ACC112 (cell line): ENCODE measurements at regions not wholly inside any gene's neighbourhood (a gene's known extent, or its start where the extent isn't known, plus 50 kb on each side); places are given as distances from the start of the nearest gene placed in this dataset.

ENCODE experiments used
- H2AFZ ChIP-seq: fragments of 200-600 bp; sonication (generic); one replicate; pipeline ENCODE4 v1.6.0; 2017; ENCODE audit warnings: antibody characterized with exemption, low read length; ENCODE audit not compliant: unreplicated experiment
- H3K27ac ChIP-seq: fragments of 200-600 bp; sonication (generic); 2 replicates; pipeline ENCODE4 v1.5.1; 2014; ENCODE audit warnings: low read depth, mild to moderate bottlenecking, antibody characterized with exemption, low read length, moderate library complexity
- H3K27me3 ChIP-seq: fragments of 200-600 bp; sonication (generic); 2 replicates; pipeline ENCODE4 v1.6.1; 2014; ENCODE audit warnings: mild to moderate bottlenecking, antibody characterized with exemption, low read length, moderate library complexity, mixed read lengths; ENCODE audit not compliant: insufficient read depth
- H3K36me3 ChIP-seq: fragments of 200-600 bp; sonication (generic); 2 replicates; pipeline ENCODE4 v1.6.1; 2016; ENCODE audit warnings: mild to moderate bottlenecking, antibody characterized with exemption, low read length, moderate library complexity, mixed read lengths; ENCODE audit not compliant: insufficient read depth
- H3K4me1 ChIP-seq: fragments of 200-600 bp; sonication (generic); one replicate; pipeline ENCODE4 v1.6.1; 2016; ENCODE audit warnings: low read length, mixed read lengths; ENCODE audit not compliant: insufficient read depth, unreplicated experiment, control insufficient read depth
- H3K4me3 ChIP-seq: fragments of 200-600 bp; sonication (generic); 2 replicates; pipeline ENCODE4 v1.5.1; 2014; ENCODE audit warnings: mild to moderate bottlenecking, low read depth, low read length
- H3K79me2 ChIP-seq: fragments of 200-600 bp; sonication (generic); one replicate; pipeline ENCODE4 v1.6.0; 2016; ENCODE audit warnings: low read length; ENCODE audit not compliant: control insufficient read depth, unreplicated experiment, insufficient read depth

DNA sequence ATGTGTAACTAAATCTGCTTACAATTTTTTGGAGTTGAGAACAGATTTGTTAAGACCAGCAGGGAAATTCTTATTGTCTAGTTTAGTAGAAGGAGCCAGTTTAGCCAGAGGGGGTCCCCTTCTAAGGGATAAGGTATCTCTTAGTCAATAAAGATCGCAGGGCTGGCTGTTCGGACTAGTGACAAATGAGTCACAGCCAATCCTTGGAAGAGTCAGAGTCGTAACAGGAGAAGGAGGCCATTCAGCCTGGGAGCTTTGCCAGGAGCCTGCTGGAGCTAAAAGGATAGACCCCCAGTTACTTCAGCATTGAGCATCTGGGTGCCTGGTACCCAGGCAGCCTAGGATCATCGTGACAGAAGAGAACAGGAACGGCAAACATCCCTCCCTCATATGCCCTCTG lies 191.6 kb upstream of the ARHGAP20 start:
- peaks cover 19% of the 10 kb centered on the region for H3K4me1 ChIP-seq
- H3K36me3 ChIP-seq = no peaks in the 10 kb centered on the region
- no peak overlapping the region for H3K4me3 ChIP-seq
- H3K79me2 ChIP-seq = no peaks in the 10 kb centered on the region
- no peaks in the 10 kb centered on the region for H3K27me3 ChIP-seq
- H2AFZ ChIP-seq = no peak overlapping the region
- H3K27ac ChIP-seq = no peak overlapping the region

DNA sequence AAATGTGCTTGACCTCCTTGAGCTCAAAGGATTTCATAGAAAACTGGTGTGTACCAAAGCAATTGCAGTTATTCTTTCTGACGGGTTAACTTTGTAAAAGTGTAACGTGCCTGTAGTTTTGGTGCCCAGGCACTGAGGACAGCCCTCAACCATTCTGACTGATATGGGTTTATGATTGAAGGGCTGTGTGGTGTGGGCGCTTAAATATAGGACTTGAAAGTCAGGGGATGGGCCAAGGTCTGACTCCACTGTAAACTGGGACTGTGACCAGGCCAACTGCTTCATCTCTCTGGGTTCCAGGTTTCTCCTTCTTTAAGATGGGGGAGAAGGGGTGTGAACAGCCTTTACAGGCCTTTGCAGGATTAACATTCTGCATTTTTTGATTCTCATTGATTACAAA lies 191.1 kb upstream of the ARHGAP20 start:
- Histone ChIP-seq H3K27ac (no peak overlapping the region), H3K4me3 (no peak overlapping the region), H3K36me3 (no peaks in the 10 kb centered on the region), H3K27me3 (no peaks in the 10 kb centered on the region), H3K4me1 (peaks cover 15% of the 10 kb centered on the region), H3K79me2 (no peaks in the 10 kb centered on the region), H2AFZ (no peak overlapping the region)

DNA sequence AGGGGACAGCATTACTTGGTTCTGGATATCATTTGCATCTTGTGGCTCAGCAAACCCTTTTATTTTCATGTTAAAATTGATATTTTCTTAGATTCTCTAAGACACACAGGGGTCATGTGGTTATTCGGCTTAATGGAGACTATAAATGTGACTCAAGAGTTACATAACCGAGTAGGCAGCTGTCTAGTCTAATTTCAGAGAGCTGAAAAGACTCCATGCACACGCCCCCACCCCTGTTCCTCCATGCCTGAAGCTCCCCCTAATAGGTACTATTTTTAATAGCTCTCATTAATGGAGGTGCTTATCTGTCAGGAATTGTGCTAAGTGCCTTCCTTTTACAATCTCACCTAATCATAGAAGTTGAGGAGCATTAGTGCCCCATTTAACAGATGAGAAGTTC lies 189.2 kb upstream of the ARHGAP20 start:
- no peaks in the 10 kb centered on the region for H3K27me3 ChIP-seq
- H2AFZ ChIP-seq = no peak overlapping the region
- no peaks in the 10 kb centered on the region for H3K36me3 ChIP-seq
- no peak overlapping the region for H3K27ac ChIP-seq
- H3K4me1 ChIP-seq = peaks cover 10% of the 10 kb centered on the region
- H3K4me3 ChIP-seq = no peak overlapping the region
- no peaks in the 10 kb centered on the region for H3K79me2 ChIP-seq

DNA sequence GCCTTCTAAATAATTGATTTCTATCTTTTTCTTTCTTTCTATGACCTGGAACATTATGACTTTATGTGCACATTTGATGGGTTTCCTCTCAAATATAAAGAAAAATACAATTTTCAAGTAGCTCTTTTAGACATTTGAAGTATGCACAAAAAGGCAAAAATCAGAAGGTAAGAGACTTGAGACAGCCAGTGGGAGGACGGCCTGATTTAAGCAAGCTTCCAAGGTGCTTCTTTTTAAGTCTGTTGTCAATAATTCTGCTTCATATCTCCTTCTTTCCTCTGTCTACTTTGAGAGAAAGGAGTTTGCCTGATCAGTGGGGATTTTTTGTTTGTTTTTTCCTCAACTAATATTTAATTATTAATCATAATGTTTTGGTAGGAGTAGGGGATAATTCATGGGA lies 188.2 kb upstream of the ARHGAP20 start:
- Histone ChIP-seq H3K4me3 (no peak overlapping the region), H3K27ac (no peak overlapping the region), H3K4me1 (peaks cover 18% of the 10 kb centered on the region), H2AFZ (no peak overlapping the region), H3K36me3 (no peaks in the 10 kb centered on the region), H3K27me3 (no peaks in the 10 kb centered on the region), H3K79me2 (no peaks in the 10 kb centered on the region)

DNA sequence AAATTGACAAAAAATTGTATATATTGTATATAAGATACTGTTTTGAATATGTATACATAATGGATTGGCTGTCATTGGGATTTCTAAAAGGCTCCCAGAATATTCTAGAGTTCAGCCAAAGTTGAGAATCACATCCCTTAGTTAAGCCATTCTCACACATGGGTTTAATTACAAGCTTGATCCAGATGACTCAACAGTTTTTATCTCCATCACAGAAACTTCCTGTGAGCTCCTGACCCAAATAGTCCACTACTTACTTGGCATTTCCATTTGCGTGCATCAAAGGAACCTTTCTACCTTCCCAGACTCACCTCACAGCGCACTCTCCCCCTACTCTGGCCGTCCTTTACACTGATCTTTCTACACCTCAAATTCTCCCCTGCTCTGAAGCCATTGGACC lies 184.8 kb upstream of the ARHGAP20 start:
- Histone ChIP-seq H3K79me2 (no peaks in the 10 kb centered on the region), H3K36me3 (no peaks in the 10 kb centered on the region), H3K4me1 (peaks cover 25% of the 10 kb centered on the region), H3K4me3 (no peak overlapping the region), H3K27me3 (no peaks in the 10 kb centered on the region), H2AFZ (no peak overlapping the region), H3K27ac (0 out of 2 replicates have a peak overlapping the region, but pooled peaks have one; percentile 1)

DNA sequence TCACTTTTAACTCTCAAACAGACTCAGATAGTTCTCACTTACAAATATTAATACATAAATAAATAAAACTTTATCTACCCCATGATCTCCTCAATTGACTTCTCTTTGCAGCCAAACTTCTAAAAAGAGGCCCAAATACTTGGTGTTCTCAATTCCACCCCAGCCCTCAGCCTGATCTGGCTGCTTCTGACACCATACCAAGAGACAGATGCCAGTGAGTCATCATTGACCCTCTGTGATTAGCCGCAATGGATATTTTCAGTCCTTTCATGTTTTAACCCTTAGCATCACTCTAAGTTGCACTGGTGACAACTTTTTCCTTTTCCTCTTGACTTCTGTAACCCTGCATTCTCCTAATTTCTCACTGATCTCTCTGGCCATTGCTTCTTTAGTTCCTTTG lies 184.1 kb upstream of the ARHGAP20 start:
- Histone ChIP-seq H3K27ac (peak overlapping the region; percentile 53), H3K27me3 (no peaks in the 10 kb centered on the region), H3K36me3 (no peaks in the 10 kb centered on the region), H3K79me2 (no peaks in the 10 kb centered on the region), H2AFZ (peak overlapping the region; percentile 27), H3K4me3 (no peak overlapping the region), H3K4me1 (peaks cover 30% of the 10 kb centered on the region)

DNA sequence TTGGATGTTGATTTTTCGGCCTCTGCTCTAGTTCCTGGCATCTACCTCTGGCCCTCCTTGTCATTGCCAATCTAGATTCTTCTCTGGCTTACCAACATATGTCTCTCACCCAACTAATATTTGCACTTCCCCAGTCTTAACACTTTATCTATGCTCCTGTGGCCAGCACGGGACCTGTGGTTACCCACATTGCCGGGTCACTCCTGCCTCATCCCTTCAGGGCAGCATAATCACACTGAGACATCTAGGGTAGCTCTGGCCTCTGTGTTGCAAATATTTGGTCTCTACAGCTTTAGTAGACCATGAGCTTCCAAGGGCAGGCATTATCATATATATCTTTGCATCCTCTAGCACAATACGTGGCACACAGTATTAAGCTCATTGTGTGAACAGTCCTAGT lies 182.0 kb upstream of the ARHGAP20 start:
- Histone ChIP-seq H3K27me3 (no peaks in the 10 kb centered on the region), H3K4me3 (no peak overlapping the region), H3K27ac (no peak overlapping the region), H3K36me3 (no peaks in the 10 kb centered on the region), H3K79me2 (no peaks in the 10 kb centered on the region), H2AFZ (no peak overlapping the region), H3K4me1 (peaks cover 35% of the 10 kb centered on the region)

DNA sequence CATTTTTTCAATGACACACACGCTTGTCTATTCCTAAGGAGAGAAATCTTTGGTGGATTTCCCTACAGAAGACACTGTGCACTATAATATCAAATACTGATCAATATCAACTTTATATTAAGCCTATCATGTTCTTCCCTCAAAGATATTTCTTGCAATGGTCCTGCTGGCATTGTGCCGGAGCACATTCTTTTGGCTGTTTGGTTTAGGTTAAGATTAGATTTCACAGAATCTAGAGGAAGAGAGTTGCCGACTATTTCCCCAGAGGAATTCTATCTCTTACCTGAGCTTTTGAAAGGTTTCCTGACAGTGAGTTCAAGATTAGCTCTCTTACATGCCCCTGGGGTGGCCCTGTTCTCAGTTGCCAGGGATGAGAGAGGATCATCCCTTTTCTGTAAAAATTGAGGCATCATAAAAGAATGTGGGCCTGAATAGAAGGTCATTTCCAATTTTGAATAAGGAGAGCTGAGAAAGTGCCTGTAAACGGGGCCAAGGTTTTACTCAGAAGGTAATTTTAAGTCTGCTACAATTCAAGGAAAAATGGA lies 180.6 kb upstream of the ARHGAP20 start:
- H3K27ac ChIP-seq = no peak overlapping the region
- no peaks in the 10 kb centered on the region for H3K79me2 ChIP-seq
- H2AFZ ChIP-seq = no peak overlapping the region
- no peak overlapping the region for H3K4me3 ChIP-seq
- no peaks in the 10 kb centered on the region for H3K27me3 ChIP-seq
- peaks cover 35% of the 10 kb centered on the region for H3K4me1 ChIP-seq
- H3K36me3 ChIP-seq = no peaks in the 10 kb centered on the region

DNA sequence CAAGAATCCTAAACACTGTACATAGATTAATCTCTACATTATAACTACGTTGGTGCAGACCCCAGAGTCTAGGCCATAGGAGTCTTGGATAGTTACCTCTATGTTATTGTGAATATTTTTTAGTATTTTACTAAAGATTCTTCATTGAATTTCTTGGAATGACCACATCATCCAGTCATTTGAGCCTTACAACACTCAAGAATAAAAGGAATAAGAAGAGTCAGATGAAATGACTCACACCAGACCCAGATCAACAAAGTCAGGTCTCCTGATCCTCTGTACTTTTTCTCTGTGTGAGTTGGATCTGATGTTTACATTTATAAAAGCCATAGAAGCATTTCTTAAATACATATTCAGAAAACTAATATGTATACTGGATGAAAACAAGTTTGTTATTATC lies 179.2 kb upstream of the ARHGAP20 start:
- Histone ChIP-seq H2AFZ (no peak overlapping the region), H3K27me3 (no peaks in the 10 kb centered on the region), H3K79me2 (no peaks in the 10 kb centered on the region), H3K27ac (peak overlapping the region; percentile 51), H3K36me3 (no peaks in the 10 kb centered on the region), H3K4me1 (peaks cover 25% of the 10 kb centered on the region), H3K4me3 (no peak overlapping the region; the same call in 1 of the 2 replicates)

DNA sequence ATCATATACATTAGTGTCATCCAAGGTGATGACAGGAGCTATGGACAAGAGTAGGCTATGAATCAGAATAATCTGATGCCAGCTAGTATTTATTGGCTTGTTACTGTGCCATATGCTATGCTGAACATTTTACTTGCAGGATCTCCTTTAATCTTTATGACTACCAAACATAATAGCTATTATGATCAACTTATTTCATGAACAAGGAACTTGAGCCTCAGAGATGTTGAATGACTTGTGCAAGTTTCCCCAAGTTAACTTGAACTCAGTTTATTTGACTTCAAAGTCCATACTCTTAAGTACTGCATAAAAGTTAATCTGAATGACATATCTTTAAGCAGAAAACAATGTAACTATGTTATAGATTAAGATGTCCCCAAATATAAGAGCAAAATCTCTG lies 178.8 kb upstream of the ARHGAP20 start:
- H3K36me3 ChIP-seq = no peaks in the 10 kb centered on the region
- H3K27me3 ChIP-seq = no peaks in the 10 kb centered on the region
- no peak overlapping the region for H2AFZ ChIP-seq
- no peak overlapping the region; the same call in 1 of the 2 replicates for H3K4me3 ChIP-seq
- H3K27ac ChIP-seq = peak overlapping the region; percentile 51
- peaks cover 21% of the 10 kb centered on the region for H3K4me1 ChIP-seq
- H3K79me2 ChIP-seq = no peaks in the 10 kb centered on the region

DNA sequence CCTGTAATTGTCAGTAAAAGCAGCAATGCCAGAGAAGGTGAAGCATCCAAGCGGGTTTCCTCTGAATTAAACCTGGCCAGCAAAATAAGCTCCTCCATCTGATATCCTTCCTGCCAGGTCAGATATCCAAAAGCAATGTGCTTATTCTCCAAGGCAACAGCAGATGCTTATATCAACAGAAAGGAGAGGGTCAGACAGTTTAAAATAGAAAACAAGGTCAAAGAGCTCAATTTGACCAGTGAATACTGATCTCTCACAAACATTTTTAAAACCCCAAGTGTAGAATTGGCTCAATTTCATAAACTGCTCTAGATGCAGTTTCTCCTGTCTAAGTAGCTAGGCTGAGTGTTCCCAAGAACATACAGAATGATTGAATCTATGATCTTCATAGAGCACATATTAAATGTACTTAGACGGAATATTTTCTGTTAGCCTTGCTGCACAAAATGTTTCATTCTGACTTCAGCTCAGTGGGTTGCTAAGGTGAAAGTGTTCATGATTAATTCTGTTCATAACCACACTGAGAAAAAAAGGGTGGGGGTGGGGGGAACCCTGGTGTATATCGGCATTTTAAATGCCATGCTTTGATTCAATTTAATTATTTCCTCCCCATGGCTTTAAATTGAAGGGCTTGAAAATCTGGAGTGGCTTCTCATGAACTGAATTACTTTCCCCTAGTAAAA lies 174.2 kb upstream of the ARHGAP20 start:
- Histone ChIP-seq H3K4me3 (no peak overlapping the region), H3K36me3 (no peaks in the 10 kb centered on the region), H3K79me2 (no peaks in the 10 kb centered on the region), H3K27ac (no peak overlapping the region), H2AFZ (no peak overlapping the region), H3K27me3 (no peaks in the 10 kb centered on the region), H3K4me1 (peaks cover 5% of the 10 kb centered on the region)
